Esophagus muscularis mucosa (tissue), 3 donors: ENCODE measurements at regions not wholly inside any gene's neighbourhood (a gene's known extent, or its start where the extent isn't known, plus 50 kb on each side); places are given as distances from the start of the nearest gene placed in this dataset.

Experiments used
- POLR2A ChIP-seq: fragments of 450-650 bp; IDR thresholded peaks from one replicate; pipeline ENCODE4 v1.6.1; 2017; ENCODE audit warnings: antibody characterized with exemption, moderate library complexity, mild to moderate bottlenecking, low read depth
- POLR2AphosphoS5 ChIP-seq, 2 donors: sonication (generic); formaldehyde crosslinking; IDR thresholded peaks; one replicate each; pipeline ENCODE4 v1.6.1; 2017; ENCODE audit warnings: antibody characterized with exemption in 2 of 2
- TF ChIP-seq, protein P1 (sequence below), 3 experiments: fragments of 200-600 bp in 2 of 3; fragments of 450-650 bp in 1 of 3; sonication (generic) in 2 of 3; IDR thresholded peaks; one replicate each; pipeline ENCODE4 v1.5.1; 2017 to 2019; ENCODE audit warnings: antibody characterized with exemption in 3 of 3, mild to moderate bottlenecking in 2 of 3, moderate library complexity in 1 of 3

DNA sequence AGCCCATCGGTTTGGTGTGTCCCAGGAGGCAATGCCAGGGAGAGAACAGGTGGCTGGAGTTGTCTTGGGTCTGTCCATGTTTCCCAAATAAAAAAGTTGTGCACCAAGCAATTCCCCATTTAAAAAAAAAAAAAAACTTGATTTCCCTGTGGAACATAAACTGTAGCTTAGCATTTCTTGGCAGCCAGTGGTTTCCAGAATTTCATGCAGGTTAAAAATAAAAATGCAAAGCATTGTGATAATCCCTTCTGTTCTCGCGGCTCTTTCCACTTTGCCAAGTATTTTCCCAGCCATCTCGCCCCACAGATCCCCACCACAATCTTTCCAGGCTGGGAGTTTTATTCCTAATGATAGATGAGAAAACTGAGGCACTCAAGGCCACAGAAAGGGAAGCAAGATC, 51.4 kb upstream of the MSX1 start:
- TF ChIP-seq, protein P1, sequence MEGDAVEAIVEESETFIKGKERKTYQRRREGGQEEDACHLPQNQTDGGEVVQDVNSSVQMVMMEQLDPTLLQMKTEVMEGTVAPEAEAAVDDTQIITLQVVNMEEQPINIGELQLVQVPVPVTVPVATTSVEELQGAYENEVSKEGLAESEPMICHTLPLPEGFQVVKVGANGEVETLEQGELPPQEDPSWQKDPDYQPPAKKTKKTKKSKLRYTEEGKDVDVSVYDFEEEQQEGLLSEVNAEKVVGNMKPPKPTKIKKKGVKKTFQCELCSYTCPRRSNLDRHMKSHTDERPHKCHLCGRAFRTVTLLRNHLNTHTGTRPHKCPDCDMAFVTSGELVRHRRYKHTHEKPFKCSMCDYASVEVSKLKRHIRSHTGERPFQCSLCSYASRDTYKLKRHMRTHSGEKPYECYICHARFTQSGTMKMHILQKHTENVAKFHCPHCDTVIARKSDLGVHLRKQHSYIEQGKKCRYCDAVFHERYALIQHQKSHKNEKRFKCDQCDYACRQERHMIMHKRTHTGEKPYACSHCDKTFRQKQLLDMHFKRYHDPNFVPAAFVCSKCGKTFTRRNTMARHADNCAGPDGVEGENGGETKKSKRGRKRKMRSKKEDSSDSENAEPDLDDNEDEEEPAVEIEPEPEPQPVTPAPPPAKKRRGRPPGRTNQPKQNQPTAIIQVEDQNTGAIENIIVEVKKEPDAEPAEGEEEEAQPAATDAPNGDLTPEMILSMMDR (IDR thresholded peaks at IDR 0.05): no peak
- TF ChIP-seq POLR2A (no peak), POLR2AphosphoS5 (IDR thresholded peaks at IDR 0.05) (no peak)
